Hepatocyte (in vitro differentiated cells): ENCODE measurements at regions not wholly inside any gene's neighbourhood (a gene's known extent, or its start where the extent isn't known, plus 50 kb on each side); places are given as distances from the start of the nearest gene placed in this dataset.

Source experiments
- DNase-seq: peaks from one replicate; pipeline ENCODE4 v3.0.0-alpha.2; 2016; ENCODE audit warnings: low spot score
- H2AFZ ChIP-seq: fragments of 200-600 bp; sonication (generic); 2 replicates; pipeline ENCODE4 v1.6.0; 2016; ENCODE audit warnings: antibody characterized with exemption, mild to moderate bottlenecking
- H3K27ac ChIP-seq: fragments of 200-600 bp; sonication (generic); 2 replicates; pipeline ENCODE4 v1.5.1; 2016; ENCODE audit warnings: mild to moderate bottlenecking
- H3K27me3 ChIP-seq: fragments of 200-600 bp; sonication (generic); 2 replicates; pipeline ENCODE4 v1.6.1; 2016
- H3K36me3 ChIP-seq: fragments of 200-600 bp; sonication (generic); replicated peaks from 2 replicates; pipeline ENCODE4 v1.5.1; 2016; ENCODE audit warnings: low read depth; ENCODE audit not compliant: insufficient read depth
- H3K4me1 ChIP-seq: fragments of 200-600 bp; sonication (generic); 2 replicates; pipeline ENCODE4 v1.5.1; 2016; ENCODE audit warnings: mild to moderate bottlenecking, moderate library complexity; ENCODE audit not compliant: insufficient read depth
- H3K4me2 ChIP-seq: fragments of 200-600 bp; sonication (generic); 2 replicates; pipeline ENCODE4 v1.6.0; 2016
- H3K4me3 ChIP-seq: fragments of 200-600 bp; sonication (generic); 2 replicates; pipeline ENCODE4 v1.5.1; 2016; ENCODE audit warnings: mild to moderate bottlenecking
- H3K79me2 ChIP-seq: fragments of 200-600 bp; sonication (generic); 2 replicates; pipeline ENCODE4 v1.6.0; 2017; ENCODE audit warnings: mild to moderate bottlenecking
- H3K9me2 ChIP-seq: fragments of 200-600 bp; sonication (generic); replicated peaks from 2 replicates; pipeline ENCODE4 v1.6.0; 2017; ENCODE audit warnings: mild to moderate bottlenecking; ENCODE audit not compliant: insufficient read depth
- H3K9me3 ChIP-seq: fragments of 200-600 bp; sonication (generic); 2 replicates; pipeline ENCODE4 v1.5.1; 2016; ENCODE audit warnings: low read depth, mild to moderate bottlenecking
- H4K20me1 ChIP-seq: fragments of 200-600 bp; sonication (generic); 2 replicates; pipeline ENCODE4 v1.6.0; 2016; ENCODE audit warnings: mild to moderate bottlenecking; ENCODE audit not compliant: insufficient read depth, poor library complexity, severe bottlenecking
- EZH2 ChIP-seq: fragments of 200-600 bp; sonication (generic); IDR thresholded peaks from 2 replicates; pipeline ENCODE4 v1.6.1; 2016; ENCODE audit warnings: antibody characterized with exemption, mild to moderate bottlenecking, borderline replicate concordance
- EZH2phosphoT487 ChIP-seq: fragments of 200-600 bp; sonication (generic); IDR thresholded peaks from one replicate; pipeline ENCODE4 v1.6.1; 2018; ENCODE audit warnings: antibody characterized with exemption, mild to moderate bottlenecking, low read depth, moderate library complexity; ENCODE audit not compliant: unreplicated experiment, severe bottlenecking
- WGBS: methylation state at CpG from one replicate; pipeline ENCODE4 v1.1.6; 2016; ENCODE audit warnings: low lambda C conversion rate; ENCODE audit errors: missing lambda C conversion rate; 5-methylcytosine and 5-hydroxymethylcytosine counted together
- TF ChIP-seq, protein P1 (sequence below): fragments of 200-600 bp; sonication (generic); IDR thresholded peaks from 2 replicates; pipeline ENCODE4 v1.5.1; 2016; ENCODE audit warnings: antibody characterized with exemption, mild to moderate bottlenecking; ENCODE audit not compliant: poor library complexity

DNA sequence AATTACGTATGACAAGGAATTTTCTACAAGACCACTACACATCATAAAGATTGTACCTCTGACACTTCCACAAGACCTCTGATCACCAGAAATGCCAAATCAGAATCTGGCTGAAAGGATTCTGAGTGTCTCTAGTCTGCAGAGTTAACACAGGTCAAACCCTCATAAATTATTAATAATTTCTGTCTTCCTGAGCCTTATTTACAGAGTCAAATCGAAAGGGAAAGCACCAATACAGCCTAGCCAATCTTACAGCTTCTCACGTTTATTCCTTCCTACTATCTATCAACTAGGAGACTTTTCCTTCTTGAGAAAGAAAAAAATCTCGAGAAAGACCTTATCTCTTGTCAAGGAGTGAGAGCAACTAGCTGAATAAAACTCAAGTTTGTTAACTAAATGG, 2151.6 kb downstream of the MRPL39 start:
- TF ChIP-seq EZH2phosphoT487 (no peak), EZH2 (no peak)
- TF ChIP-seq, protein P1, sequence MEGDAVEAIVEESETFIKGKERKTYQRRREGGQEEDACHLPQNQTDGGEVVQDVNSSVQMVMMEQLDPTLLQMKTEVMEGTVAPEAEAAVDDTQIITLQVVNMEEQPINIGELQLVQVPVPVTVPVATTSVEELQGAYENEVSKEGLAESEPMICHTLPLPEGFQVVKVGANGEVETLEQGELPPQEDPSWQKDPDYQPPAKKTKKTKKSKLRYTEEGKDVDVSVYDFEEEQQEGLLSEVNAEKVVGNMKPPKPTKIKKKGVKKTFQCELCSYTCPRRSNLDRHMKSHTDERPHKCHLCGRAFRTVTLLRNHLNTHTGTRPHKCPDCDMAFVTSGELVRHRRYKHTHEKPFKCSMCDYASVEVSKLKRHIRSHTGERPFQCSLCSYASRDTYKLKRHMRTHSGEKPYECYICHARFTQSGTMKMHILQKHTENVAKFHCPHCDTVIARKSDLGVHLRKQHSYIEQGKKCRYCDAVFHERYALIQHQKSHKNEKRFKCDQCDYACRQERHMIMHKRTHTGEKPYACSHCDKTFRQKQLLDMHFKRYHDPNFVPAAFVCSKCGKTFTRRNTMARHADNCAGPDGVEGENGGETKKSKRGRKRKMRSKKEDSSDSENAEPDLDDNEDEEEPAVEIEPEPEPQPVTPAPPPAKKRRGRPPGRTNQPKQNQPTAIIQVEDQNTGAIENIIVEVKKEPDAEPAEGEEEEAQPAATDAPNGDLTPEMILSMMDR: no peak
- H3K36me3 ChIP-seq: no peaks in the 10 kb centered on the region
- H3K79me2 ChIP-seq: no peaks in the 10 kb centered on the region
- no peak overlapping the region for H3K4me2 ChIP-seq
- H3K9me2 ChIP-seq: no peaks in the 10 kb centered on the region
- H3K9me3 ChIP-seq: no peaks in the 10 kb centered on the region
- H2AFZ ChIP-seq: no peak overlapping the region
- H3K27me3 ChIP-seq: no peaks in the 10 kb centered on the region
- no peak overlapping the region for H3K4me3 ChIP-seq
- no peaks in the 10 kb centered on the region for H3K4me1 ChIP-seq
- no peak for DNase-seq
- H4K20me1 ChIP-seq: no peaks in the 10 kb centered on the region
- 69% methylated on average over 4 of the region's 4 CpGs for WGBS
- H3K27ac ChIP-seq: no peak overlapping the region

DNA sequence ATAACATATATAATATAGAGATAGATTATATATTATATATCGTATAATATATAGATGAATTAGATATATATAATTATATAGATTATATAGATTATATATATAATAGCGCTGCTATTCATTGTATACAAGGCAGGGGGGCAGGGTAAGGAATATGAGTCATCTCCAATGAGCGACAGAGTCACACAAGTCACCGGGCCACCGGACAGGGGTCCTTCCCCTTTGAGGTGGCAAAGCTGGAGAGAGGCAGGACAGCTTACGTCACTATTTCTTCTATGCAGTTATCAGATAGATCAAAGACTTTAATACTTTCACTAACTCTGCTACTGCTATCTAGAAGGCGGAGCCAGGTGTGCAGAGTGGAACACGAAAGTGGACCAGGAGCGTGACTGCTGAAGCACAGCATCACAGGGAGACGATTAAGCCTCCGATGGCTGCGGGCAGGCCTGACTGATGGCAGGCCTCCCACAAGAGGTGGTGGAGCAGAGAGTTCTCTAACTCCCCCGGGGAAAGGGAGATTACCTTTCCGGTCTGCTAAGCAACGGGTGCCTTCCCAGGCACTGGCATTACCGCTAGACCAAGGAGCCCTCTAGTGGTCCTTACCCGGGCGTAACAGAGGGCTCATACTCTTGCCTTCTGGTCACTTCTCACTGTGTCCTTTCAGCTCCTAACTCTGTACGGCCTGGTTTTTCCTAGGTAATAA, 2154.7 kb downstream of the MRPL39 start:
- Histone ChIP-seq H3K27ac (no peak overlapping the region), H3K27me3 (no peaks in the 10 kb centered on the region), H2AFZ (no peak overlapping the region), H3K9me2 (no peaks in the 10 kb centered on the region), H3K4me3 (no peak overlapping the region), H4K20me1 (no peaks in the 10 kb centered on the region), H3K9me3 (no peaks in the 10 kb centered on the region), H3K36me3 (no peaks in the 10 kb centered on the region), H3K4me1 (no peaks in the 10 kb centered on the region), H3K79me2 (no peaks in the 10 kb centered on the region), H3K4me2 (peak overlapping the region; percentile 48)
- TF ChIP-seq, protein P1: peak; percentile 37
- TF ChIP-seq EZH2phosphoT487: no peak
- WGBS: 41% methylated on average over 19 of the region's 19 CpGs
- peak; percentile 39 for DNase-seq

DNA sequence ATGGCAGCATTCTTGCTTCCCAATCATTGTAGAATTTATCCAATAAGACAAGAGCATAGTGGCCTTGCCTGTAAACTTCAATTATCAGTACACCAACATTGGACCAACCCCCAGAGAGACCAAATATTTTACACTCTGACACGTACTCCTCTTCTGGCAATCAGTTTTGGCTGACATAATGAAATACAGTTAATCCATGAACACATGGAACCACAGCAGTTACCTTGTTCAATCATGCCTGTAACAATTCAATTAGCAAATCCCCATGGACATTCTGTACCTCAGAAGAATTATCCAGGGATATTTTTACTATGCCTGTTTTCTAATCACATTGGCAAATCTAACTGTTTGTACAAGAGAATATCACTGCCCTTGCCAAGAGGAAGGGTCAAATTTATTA, 2162.0 kb downstream of the MRPL39 start:
- Histone ChIP-seq H2AFZ (no peak overlapping the region), H3K36me3 (no peaks in the 10 kb centered on the region)

More for the DNA sequence above, 2162.0 kb downstream of the MRPL39 start:
- no peaks in the 10 kb centered on the region for H3K79me2 ChIP-seq
- TF ChIP-seq EZH2 (no peak), EZH2phosphoT487 (no peak)
- TF ChIP-seq, protein P1: no peak
- no peaks in the 10 kb centered on the region for H3K4me1 ChIP-seq
- H3K27ac ChIP-seq: no peak overlapping the region
- WGBS: 71% methylated on average over 1 of the region's 1 CpG
- no peaks in the 10 kb centered on the region for H3K9me3 ChIP-seq
- H4K20me1 ChIP-seq: no peaks in the 10 kb centered on the region
- no peaks in the 10 kb centered on the region for H3K27me3 ChIP-seq
- no peaks in the 10 kb centered on the region for H3K9me2 ChIP-seq
- H3K4me2 ChIP-seq: no peak overlapping the region
- H3K4me3 ChIP-seq: no peak overlapping the region
- no peak for DNase-seq
